Choroid plexus epithelial cell (primary cell): ENCODE measurements at regions not wholly inside any gene's neighbourhood (a gene's known extent, or its start where the extent isn't known, plus 50 kb on each side); places are given as distances from the start of the nearest gene placed in this dataset.

Experiments used
- DNase-seq: peaks from one replicate; pipeline ENCODE4 v3.0.0-alpha.2; 2010; ENCODE audit warnings: low read depth
- H3K4me3 ChIP-seq: 2 replicates; pipeline ENCODE4 v1.5.1; 2011; ENCODE audit warnings: low read depth, mild to moderate bottlenecking, control low read depth, low read length, moderate library complexity
- TF ChIP-seq, protein P1 (sequence below): conservative IDR thresholded peaks from 2 replicates; pipeline ENCODE4 v1.5.1; 2011; ENCODE audit warnings: low read depth, mild to moderate bottlenecking, control low read depth, inconsistent platforms, low read length, moderate library complexity

DNA sequence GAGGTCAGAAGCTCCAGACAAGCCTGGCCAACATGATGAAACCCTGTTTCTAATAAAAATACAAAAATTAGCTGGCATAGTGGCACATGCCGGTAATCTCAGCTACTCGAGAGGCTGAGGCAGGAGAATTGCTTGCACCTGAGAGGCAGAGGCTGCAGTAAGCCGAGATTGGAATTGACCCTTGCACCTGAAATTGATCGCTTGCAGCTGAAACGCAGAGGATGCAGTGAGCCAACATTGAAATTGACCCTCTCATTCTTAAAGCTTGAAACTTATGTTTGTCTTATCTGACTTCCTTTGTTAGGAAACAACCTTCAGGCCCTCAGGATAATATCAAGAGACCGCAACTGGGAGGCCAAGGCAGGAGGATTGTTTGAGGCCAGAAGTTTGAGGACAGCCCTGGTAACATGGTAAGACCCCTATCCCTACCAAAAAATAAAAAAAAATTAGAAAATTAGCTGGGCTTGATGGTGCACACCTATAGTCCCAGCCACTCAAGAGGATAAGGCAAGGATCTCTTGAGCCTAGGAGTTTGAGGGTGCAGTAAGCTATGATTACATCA lies 376.6 kb upstream of the XYLT1 start:
- TF ChIP-seq, protein P1, sequence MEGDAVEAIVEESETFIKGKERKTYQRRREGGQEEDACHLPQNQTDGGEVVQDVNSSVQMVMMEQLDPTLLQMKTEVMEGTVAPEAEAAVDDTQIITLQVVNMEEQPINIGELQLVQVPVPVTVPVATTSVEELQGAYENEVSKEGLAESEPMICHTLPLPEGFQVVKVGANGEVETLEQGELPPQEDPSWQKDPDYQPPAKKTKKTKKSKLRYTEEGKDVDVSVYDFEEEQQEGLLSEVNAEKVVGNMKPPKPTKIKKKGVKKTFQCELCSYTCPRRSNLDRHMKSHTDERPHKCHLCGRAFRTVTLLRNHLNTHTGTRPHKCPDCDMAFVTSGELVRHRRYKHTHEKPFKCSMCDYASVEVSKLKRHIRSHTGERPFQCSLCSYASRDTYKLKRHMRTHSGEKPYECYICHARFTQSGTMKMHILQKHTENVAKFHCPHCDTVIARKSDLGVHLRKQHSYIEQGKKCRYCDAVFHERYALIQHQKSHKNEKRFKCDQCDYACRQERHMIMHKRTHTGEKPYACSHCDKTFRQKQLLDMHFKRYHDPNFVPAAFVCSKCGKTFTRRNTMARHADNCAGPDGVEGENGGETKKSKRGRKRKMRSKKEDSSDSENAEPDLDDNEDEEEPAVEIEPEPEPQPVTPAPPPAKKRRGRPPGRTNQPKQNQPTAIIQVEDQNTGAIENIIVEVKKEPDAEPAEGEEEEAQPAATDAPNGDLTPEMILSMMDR, result no peak
- no peak overlapping the region for H3K4me3 ChIP-seq
- DNase-seq, result no peak

DNA sequence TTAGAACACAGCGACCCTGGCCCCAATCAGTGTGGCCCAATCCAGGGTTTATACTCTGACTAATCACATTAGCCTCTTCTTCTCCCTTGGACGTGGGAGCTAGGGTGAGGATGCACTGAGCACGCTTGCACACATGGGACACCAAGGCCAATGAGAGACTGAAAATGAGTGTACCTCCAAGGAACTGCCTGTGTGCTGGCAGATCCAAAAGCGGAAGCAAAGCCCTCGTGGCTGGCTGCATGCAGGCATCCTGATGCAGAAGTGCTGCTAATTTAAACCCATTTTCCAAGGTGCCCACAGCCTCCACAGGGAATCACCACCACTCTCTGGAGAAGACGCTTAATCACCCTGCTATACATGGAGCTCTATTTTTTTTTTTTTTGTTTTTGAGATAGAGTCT lies 375.3 kb upstream of the XYLT1 start:
- no peak for DNase-seq

DNA sequence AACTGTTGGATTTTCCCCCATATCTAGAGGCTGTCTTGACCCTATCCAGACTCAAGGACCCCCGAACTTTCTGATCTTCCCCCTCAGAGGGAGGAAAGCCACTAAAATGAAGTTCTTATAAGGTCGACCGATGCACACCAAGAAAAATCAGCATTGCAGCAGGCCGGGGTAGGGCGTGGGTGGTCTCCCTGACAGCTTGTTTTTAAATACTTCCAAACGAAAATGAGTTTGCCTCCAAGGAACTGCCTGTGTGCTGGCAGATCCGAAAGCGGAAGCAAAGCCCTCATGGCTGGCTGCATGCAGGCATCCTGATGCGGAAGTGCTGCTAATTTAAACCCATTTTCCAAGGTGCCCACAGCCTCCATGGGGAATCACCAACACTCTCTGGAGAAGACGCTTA lies 374.3 kb upstream of the XYLT1 start:
- no peak for DNase-seq
- H3K4me3 ChIP-seq, result no peak overlapping the region
- TF ChIP-seq, protein P1, result no peak

More for the DNA sequence above, 375.3 kb upstream of the XYLT1 start:
- TF ChIP-seq, protein P1, result no peak
- no peak overlapping the region for H3K4me3 ChIP-seq

DNA sequence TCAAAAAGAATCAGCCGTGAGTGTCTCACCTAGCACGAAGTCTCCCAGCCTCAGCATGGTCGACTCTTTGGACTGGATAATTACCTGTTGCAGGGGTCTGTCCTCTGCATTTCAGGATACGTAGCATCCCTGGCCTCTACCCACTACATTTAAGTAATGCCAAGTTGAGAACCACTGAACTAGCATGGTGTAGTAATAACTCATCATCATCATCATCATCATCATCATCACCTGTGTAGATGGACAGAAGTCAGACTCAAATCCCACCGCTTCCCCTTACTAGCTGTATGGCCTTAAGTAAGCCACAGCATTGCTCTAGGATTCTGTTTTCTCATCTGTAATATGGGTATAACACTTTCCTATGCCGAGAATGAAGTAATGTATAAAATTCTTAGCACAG lies 373.1 kb upstream of the XYLT1 start:
- H3K4me3 ChIP-seq, result no peak overlapping the region
- TF ChIP-seq, protein P1, result no peak
- DNase-seq, result no peak

DNA sequence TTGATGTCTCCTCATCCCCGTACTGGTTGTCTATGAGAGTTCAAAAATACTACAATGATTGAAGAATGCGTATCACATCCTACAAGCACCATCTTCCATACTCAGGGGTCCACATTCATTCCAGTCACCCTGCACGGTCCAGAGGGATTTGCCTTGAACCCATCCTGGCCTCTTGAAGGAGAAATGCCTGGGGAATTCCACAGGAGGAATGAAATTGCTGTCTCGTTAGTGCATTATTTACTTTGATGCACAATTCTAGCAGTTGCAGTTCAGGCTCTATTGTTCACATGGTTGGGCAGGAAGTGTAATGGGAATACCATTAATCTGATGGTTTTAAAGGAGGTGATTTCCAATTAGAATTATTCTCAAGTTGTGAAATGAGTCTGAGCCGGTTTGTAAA lies 369.1 kb upstream of the XYLT1 start:
- no peak for DNase-seq
- H3K4me3 ChIP-seq, result no peak overlapping the region
- TF ChIP-seq, protein P1, result no peak

DNA sequence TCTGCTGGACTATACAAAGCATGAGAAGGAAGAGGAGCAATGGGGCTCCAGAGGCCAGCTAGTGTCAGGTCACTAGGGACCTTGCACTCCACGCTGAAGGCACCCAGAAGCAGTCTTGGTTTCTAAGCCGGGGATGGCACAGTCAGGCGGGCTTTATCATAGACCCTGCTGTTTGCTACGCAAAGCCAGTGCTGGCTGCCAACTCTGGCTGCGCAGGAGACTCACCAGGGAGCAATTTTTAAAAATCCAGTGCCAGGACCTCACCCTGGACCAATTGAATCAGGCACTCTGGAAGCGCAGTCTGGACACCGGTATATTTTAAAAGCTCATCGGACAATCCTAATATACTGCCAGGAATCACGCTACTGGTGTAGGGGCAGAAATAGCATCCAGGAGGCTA lies 368.5 kb upstream of the XYLT1 start:
- no peak overlapping the region for H3K4me3 ChIP-seq
- no peak for DNase-seq
- TF ChIP-seq, protein P1, result no peak

DNA sequence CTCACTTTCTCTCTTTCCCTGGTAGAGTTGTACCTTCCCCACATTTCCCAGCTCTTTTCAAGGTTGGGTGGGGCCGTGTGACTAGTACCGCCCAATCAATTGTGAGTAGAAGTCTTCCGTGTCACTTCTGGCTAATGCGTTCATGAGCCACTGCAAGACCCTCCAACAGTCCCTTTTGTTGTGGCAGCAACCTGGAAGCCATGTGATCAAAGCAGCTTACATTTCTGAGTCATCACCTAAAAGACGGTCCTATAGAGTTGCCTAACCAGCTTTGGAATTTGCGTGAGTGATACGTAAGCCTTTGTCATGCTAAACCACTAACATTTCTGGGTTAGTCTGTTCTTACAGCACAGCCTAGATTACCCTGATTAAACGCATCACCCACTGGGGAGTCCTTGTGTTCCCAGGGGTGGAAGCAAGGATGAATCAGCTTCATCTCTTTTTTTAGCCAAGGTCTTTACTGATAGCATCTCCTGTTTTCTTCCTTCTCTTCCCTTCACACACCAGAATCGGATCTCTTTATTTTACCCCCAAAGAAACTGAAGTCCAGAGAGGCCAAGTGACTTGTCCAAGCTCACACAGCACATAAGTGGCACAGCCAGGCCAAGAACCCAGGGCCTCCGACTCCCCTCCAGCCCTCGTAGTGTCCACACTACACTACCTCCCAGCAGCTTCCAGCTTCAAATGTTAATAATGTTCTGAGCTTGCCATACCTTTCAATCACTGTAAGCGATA lies 366.3 kb upstream of the XYLT1 start:
- no peak overlapping the region for H3K4me3 ChIP-seq
- DNase-seq, result peak; percentile 91
- TF ChIP-seq, protein P1, result no peak
